HCT116 (cell line): ENCODE measurements at regions not wholly inside any gene's neighbourhood (a gene's known extent, or its start where the extent isn't known, plus 50 kb on each side); places are given as distances from the start of the nearest gene placed in this dataset.

Experiments used
- CBX3 ChIP-seq: IDR thresholded peaks from 2 replicates; pipeline ENCODE4 v1.6.1; 2012; ENCODE audit warnings: low read depth
- CEBPB ChIP-seq: IDR thresholded peaks from 2 replicates; pipeline ENCODE4 v1.6.1; 2012; ENCODE audit warnings: low read depth
- EZH2 ChIP-seq: fragments of 200-600 bp; sonication (generic); IDR thresholded peaks from 2 replicates; pipeline ENCODE4 v1.6.1; 2017; ENCODE audit warnings: antibody characterized with exemption, mixed run types
- EZH2phosphoT487 ChIP-seq: fragments of 200-600 bp; IDR thresholded peaks from 2 replicates; pipeline ENCODE4 v1.6.1; 2018; ENCODE audit warnings: antibody characterized with exemption, borderline replicate concordance
- POLR2A ChIP-seq: IDR thresholded peaks from 2 replicates; pipeline ENCODE4 v1.7.0; 2011; ENCODE audit warnings: borderline replicate concordance; ENCODE audit not compliant: insufficient read depth, insufficient read length; ENCODE audit errors: extremely low read depth
- REST ChIP-seq: IDR thresholded peaks from 2 replicates; pipeline ENCODE4 v1.6.1; 2012; ENCODE audit warnings: low read depth
- SIN3A ChIP-seq: IDR thresholded peaks from 2 replicates; pipeline ENCODE4 v1.6.1; 2012; ENCODE audit warnings: low read depth
- TCF7L2 ChIP-seq: IDR thresholded peaks from 2 replicates; pipeline ENCODE4 v1.7.0; 2011; ENCODE audit warnings: borderline replicate concordance, inconsistent platforms; ENCODE audit not compliant: insufficient read depth, insufficient read length; ENCODE audit errors: extremely low read depth
- YY1 ChIP-seq: IDR thresholded peaks from 2 replicates; pipeline ENCODE4 v1.6.1; 2011; ENCODE audit warnings: low read length, low read depth, moderate library complexity, mild to moderate bottlenecking; ENCODE audit not compliant: insufficient replicate concordance; ENCODE audit errors: extremely low read depth
- ZFX ChIP-seq: fragments of 450-650 bp; IDR thresholded peaks from 2 replicates; pipeline ENCODE4 v1.6.1; 2017
- TF ChIP-seq, protein P1 (sequence below), 3 experiments: fragments of 200-600 bp in 1 of 3; sonication (generic) in 1 of 3; IDR thresholded peaks in 2 of 3; conservative IDR thresholded peaks in 1 of 3; 2 replicates each; pipeline ENCODE4 v1.5.1; 2012 to 2017; ENCODE audit warnings: low read depth in 2 of 3, low read length in 2 of 3, antibody characterized with exemption in 1 of 3, borderline replicate concordance in 1 of 3, control low read depth in 1 of 3, mild to moderate bottlenecking in 1 of 3, mixed read lengths in 1 of 3, mixed run types in 1 of 3, moderate library complexity in 1 of 3; ENCODE audit not compliant: insufficient read depth in 1 of 3
- TF ChIP-seq, protein P2 (sequence below): IDR thresholded peaks from 2 replicates; pipeline ENCODE4 v1.6.1; 2011; ENCODE audit warnings: mild to moderate bottlenecking, low read length, moderate library complexity; ENCODE audit not compliant: insufficient replicate concordance; ENCODE audit errors: extremely low read depth

DNA sequence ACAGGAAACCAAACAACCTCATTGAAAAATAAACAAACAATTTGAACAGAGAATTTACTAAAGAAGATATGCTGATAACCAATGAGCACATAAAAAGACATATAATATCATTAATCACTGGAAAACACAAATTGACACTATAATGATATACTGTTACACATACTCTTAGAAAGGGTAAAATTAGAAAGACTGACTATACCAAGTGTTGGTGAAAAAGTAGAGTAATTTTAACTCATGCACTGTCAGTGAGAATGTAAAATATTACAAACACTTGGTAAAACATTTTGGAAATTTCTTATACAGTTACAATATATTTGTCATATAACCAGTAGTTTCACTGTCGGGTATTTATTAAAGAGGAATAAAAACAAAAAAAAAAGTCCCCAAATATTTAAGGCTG is 1139.2 kb upstream of the GJE1 start:
- TF ChIP-seq, protein P1, sequence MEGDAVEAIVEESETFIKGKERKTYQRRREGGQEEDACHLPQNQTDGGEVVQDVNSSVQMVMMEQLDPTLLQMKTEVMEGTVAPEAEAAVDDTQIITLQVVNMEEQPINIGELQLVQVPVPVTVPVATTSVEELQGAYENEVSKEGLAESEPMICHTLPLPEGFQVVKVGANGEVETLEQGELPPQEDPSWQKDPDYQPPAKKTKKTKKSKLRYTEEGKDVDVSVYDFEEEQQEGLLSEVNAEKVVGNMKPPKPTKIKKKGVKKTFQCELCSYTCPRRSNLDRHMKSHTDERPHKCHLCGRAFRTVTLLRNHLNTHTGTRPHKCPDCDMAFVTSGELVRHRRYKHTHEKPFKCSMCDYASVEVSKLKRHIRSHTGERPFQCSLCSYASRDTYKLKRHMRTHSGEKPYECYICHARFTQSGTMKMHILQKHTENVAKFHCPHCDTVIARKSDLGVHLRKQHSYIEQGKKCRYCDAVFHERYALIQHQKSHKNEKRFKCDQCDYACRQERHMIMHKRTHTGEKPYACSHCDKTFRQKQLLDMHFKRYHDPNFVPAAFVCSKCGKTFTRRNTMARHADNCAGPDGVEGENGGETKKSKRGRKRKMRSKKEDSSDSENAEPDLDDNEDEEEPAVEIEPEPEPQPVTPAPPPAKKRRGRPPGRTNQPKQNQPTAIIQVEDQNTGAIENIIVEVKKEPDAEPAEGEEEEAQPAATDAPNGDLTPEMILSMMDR (IDR thresholded peaks at IDR 0.05 in 2 of 3, conservative IDR thresholded peaks at IDR 0.05 in 1 of 3; ENCODE audit: borderline replicate concordance in 1 of 3, insufficient read depth in 1 of 3, low read depth in 2 of 3, low read length in 2 of 3) = no peak
- no peak for TF ChIP-seq EZH2phosphoT487
- TF ChIP-seq ZFX = no peak
- TF ChIP-seq POLR2A = no peak
- no peak for TF ChIP-seq SIN3A
- no peak for TF ChIP-seq TCF7L2
- TF ChIP-seq YY1 = no peak
- TF ChIP-seq EZH2 = no peak
- TF ChIP-seq, protein P2, sequence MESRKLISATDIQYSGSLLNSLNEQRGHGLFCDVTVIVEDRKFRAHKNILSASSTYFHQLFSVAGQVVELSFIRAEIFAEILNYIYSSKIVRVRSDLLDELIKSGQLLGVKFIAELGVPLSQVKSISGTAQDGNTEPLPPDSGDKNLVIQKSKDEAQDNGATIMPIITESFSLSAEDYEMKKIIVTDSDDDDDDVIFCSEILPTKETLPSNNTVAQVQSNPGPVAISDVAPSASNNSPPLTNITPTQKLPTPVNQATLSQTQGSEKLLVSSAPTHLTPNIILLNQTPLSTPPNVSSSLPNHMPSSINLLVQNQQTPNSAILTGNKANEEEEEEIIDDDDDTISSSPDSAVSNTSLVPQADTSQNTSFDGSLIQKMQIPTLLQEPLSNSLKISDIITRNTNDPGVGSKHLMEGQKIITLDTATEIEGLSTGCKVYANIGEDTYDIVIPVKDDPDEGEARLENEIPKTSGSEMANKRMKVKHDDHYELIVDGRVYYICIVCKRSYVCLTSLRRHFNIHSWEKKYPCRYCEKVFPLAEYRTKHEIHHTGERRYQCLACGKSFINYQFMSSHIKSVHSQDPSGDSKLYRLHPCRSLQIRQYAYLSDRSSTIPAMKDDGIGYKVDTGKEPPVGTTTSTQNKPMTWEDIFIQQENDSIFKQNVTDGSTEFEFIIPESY = no peak
- no peak for TF ChIP-seq CBX3
- no peak for TF ChIP-seq REST
- no peak for TF ChIP-seq CEBPB
